Pulmonary artery endothelial cell (primary cell): ENCODE measurements at regions not wholly inside any gene's neighbourhood (a gene's known extent, or its start where the extent isn't known, plus 50 kb on each side); places are given as distances from the start of the nearest gene placed in this dataset.
"Not testable (repeated sequence)": the region's sequence is repeated elsewhere in the genome, so short reads cannot be mapped to it uniquely, and the experiment has no call there.

Experiments
- DNase-seq: peaks from one replicate; pipeline ENCODE4 v3.0.0-alpha.2; 2011; ENCODE audit warnings: low read depth, low spot score

- no peak for DNase-seq
Measured at GRCh38 chr10:64659311-64659710, 1138.1 kb downstream of the REEP3 start.

DNA sequence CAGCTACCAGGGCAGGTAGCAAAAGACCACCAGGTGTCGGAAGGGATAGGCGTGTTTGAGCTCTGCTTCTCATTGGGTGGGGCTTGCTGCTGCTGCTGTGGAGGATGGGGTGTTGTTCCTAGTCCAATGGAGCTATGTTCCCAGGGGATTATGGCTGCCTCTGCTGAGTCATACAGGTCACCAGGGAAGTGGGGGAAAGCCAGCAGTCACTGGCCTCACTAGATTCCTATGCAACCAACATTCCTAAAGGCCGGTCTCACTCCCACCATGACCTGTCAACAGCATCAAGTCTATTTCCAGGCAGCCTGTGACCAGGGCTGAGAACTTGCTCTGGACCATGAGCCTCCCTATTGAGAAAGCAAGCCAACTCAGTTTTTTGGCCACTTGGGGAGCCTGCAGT, 1160.8 kb downstream of the REEP3 start:
- no peak for DNase-seq

DNA sequence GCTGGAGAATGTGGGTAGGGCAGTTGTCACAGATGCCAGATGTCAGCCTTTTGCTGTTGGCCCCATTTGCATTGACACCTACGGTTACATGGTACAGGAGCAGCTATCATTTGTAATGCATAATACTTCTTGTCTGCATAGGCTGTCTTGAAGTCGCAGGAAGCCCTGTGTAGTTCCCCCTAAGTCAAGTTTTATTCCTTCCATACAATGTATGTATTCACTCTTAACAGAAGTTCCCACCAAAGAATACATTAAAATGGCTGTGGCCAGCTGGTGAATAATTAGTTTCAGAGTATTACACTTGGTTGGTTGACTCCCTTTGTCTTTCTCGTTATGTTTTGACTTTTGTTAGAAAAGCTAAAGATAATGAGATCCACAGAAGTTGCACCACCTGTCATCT, 1169.0 kb downstream of the REEP3 start:
- no peak for DNase-seq

DNA sequence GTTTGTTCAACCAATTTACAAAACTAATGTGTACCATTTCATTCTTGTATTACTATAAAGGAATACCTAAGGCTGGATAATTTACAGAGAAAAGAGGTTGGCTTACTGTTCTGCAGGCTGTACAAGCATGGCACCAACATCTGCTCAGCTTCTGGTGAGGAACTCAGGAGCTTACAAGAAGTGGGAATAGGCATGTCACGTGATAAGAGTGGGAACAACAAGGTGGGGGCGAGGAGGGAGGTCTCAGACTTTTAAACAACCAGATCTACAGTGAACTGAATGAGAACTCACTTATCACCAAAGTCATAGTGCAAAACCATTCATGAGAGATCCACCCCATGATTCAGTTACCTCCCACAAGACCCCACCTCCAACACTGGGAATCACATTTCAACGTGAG, 1178.0 kb downstream of the REEP3 start:
- no peak for DNase-seq

DNA sequence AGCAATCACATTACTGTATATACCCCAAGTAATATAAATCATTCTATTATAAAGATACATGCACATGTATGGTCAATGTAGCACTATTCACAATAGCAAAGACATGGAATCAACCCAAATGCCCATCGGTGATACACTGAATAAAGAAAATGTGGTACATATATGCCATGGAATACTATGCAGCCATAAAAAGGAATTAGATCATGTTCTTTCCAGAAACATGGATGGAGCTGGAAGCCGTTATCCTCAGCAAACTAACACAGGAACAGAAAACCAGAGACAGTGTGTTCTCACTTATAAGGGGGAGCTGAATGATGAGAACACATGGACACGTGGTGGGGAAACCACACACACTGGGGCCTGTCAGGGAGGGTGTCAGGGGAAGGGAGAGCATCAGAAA, 1180.9 kb downstream of the REEP3 start:
- not testable (repeated sequence) for DNase-seq

DNA sequence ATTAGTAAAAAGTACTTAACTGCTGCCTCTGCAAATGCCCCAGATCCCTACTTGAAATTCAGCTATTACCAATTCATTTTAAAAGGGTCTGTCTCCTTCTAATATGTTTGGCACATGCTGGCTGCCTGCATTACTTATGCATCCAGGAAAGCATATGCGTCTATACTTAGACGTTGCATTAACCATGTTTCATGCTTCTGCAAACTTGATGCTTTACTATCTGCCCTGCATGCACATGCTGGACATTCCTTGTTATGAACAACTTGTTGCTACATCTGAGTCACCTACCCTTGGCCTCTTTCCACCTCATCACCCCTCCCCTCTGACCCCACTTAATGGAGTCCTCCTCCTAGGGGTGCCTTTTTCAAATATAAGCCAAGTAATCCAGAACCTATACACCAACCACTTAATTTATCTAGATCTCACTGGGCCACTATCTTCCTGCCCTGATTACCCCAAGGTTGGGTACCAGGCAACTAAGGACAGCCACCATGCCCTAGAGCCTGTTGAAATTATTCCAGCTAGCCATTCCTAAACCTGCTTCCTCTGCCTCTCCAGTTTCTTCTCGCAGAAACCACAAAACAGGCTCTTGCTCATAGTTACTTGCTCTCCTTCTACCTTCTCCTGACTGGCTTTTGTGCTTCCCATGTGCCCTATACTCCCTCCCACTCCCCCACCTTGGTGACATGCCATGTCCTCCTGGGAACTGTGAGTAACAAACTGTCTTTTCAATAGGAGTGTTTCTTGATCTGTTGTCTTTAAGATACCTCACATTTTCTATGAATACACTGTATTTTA, 1187.9 kb downstream of the REEP3 start:
- DNase-seq = no peak

DNA sequence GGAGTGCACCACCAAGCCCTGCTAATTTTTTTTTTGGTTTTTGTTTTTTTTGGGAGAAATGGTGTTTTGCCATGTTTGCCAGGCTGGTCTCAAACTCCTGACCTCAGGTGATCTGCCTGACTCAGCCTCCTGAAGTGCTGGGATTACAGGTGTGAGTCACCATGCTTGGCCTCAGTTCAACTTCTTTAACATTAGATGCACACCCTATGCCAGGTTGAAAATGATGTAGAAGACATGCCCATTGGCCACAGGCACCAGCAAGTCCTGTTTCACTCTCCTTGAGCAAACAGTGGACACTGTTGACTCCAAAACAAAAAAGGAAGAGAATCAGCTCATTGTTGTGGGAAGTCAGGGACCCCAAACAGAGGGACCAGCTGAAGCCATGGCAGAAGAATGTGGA, 1205.3 kb downstream of the REEP3 start:
- no peak for DNase-seq

DNA sequence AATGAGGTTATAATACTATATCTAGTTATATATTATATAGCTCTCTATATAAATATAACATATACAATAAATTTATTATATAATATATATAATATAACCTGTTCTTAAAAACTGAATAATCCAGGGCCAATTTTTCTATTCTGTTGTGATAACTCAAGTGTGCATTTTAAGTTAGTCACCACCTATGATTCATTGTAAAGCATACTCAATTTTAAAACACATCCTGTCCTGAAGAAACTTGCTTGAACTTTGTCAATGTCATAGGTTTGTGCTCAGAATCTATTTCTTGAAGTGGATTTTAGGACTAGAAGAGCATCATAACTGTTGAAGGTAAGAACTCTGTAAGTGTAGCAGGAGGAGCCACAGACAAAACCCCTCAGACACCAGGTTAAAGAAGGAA, 1209.8 kb downstream of the REEP3 start:
- DNase-seq = no peak

DNA sequence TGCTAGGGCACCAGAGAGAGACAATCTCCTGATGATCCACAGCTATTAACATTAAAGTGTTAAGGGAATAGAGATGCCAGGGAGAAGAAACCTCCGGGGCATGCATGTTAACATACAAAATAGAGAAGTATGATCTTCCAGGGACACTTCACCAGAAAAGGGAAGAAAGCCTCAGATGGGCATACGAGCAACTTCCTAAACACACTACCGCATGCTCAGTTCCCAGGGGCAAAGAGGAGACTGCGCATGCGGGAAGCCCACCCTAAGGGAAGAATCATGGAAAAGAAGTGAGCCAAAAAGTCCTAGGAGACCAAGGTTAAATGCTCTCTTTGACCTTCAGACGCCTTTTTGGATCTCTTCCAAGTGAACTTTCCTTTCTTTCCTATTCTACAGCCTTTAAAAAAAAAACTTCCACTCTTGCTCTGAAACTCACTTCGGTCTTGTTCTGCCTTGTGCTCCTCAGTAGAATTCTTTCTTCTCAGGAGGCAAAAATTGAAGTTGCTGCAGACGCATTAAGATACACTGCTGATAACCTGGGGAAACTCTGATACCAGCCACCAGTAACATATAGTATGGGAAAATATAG, 1211.3 kb downstream of the REEP3 start:
- DNase-seq = no peak

GRCh38 chr10:64733980-64734379, 1212.8 kb downstream of the REEP3 start:
- DNase-seq = peak; percentile 0

GRCh38 chr10:64738462-64738861, 1217.3 kb downstream of the REEP3 start:
- no peak for DNase-seq

GRCh38 chr10:64745565-64745964, 1224.4 kb downstream of the REEP3 start:
- DNase-seq = no peak

GRCh38 chr10:64750672-64751071, 1229.5 kb downstream of the REEP3 start:
- no peak for DNase-seq

GRCh38 chr10:64753516-64753915, 1232.3 kb downstream of the REEP3 start:
- DNase-seq = no peak

GRCh38 chr10:64760371-64760770, 1239.2 kb downstream of the REEP3 start:
- DNase-seq = no peak

GRCh38 chr10:64762861-64763260, 1241.7 kb downstream of the REEP3 start:
- no peak for DNase-seq

GRCh38 chr10:64765498-64765897, 1244.3 kb downstream of the REEP3 start:
- DNase-seq = no peak

DNA sequence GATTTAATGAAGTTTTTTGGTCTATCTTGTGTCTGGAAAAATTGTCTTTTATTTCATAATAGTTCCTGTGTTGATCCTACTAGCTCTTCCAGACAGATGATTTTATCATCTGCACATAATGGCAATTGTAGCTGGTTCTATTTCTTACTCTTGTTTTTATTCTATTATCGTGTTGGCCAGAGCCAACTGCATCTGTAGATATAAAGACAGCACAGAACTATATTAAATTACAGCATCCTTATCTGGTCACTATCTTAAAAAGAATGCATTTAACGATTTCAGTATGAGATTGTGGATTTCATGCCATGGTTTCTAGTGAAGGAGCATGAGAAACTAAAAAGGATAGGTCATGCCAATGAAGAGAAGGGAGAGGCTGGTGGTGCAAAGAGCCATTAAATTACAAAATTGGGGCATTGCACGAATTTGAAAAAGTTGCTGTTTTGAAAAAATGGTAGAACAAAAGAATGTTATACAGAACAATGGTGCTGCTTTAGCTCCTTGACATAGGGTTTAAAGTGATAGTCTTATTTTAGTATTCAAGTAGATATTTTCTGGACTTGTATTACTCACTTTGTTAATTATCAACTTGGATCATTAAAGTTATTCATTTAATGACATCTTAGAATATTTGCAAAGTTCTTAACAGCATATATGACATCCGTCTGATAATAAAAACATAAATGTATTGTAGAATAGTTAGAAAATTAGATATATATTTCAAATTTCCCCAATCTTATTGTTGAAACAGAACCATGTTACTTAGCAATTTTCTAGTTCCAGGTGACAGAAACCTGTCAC, 1250.3 kb downstream of the REEP3 start:
- no peak for DNase-seq

DNA sequence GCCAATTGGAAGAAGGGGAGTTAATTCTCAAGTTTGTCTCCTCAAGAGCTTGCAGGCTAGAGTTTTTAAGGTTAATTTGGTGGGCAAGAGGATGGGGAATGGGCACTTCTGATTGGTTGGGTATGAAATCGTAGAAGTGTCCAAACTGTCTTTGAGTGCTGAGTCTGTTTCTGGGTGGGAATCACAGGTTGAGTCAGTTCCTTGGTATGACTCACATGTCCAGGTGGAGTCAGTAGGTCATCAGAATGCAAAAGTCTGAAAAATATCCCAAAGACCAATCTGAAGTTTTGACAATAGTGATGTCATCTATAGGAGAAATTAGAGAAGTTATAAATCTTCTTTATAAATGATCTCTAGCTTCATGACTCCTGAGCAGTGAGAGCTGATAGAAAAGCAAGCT, 1252.2 kb downstream of the REEP3 start:
- DNase-seq = no peak

- not testable (repeated sequence) for DNase-seq
Measured at GRCh38 chr10:64784451-64784850, 1263.2 kb downstream of the REEP3 start.

GRCh38 chr10:64785816-64786215, 1264.6 kb downstream of the REEP3 start:
- no peak for DNase-seq

DNA sequence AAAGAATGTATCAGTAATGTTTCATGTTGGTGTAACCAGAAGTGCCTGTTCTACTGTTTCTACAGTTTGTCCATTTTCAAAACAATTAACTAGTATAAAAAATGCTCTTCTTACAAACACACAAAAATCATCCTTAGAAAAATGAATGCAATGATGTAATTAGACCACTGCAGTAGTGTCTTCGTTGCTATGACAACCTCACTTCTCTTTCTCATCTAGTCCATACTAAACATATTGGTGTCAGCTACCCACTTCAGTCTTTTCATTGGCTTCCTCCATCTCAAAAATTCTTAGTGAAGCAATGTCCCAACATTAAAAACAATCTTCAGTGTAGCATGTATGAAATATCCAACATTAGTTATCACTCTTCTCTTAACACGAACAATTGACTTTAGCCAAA, 1265.8 kb downstream of the REEP3 start:
- DNase-seq = no peak
